Smooth muscle cell (in vitro differentiated cells): ENCODE measurements at regions not wholly inside any gene's neighbourhood (a gene's known extent, or its start where the extent isn't known, plus 50 kb on each side); places are given as distances from the start of the nearest gene placed in this dataset.

Experiments used
- DNase-seq: peaks from one replicate; lab custom pipeline; 2025; ENCODE audit not compliant: unreplicated experiment; lab: John Stamatoyannopoulos, UW
- H2AFZ ChIP-seq: fragments of 200-600 bp; sonication (generic); 2 replicates; pipeline ENCODE4 v1.6.0; 2016; ENCODE audit warnings: antibody characterized with exemption, low read depth, mild to moderate bottlenecking
- H3F3A ChIP-seq: fragments of 200-600 bp; sonication (generic); 2 replicates; pipeline ENCODE4 v1.6.0; 2017; ENCODE audit warnings: antibody characterized with exemption, low read depth
- H3K27ac ChIP-seq: fragments of 200-600 bp; sonication (generic); 2 replicates; pipeline ENCODE4 v1.5.1; 2016; ENCODE audit warnings: low read depth, mild to moderate bottlenecking
- H3K27me3 ChIP-seq: fragments of 200-600 bp; sonication (generic); 2 replicates; pipeline ENCODE4 v1.6.1; 2016; ENCODE audit warnings: low read depth, mild to moderate bottlenecking
- H3K36me3 ChIP-seq: fragments of 200-600 bp; sonication (generic); 2 replicates; pipeline ENCODE4 v1.5.1; 2016; ENCODE audit warnings: low read depth
- H3K4me1 ChIP-seq: fragments of 200-600 bp; sonication (generic); 2 replicates; pipeline ENCODE4 v1.5.1; 2016; ENCODE audit warnings: low read depth
- H3K4me2 ChIP-seq: fragments of 200-600 bp; sonication (generic); 2 replicates; pipeline ENCODE4 v1.6.0; 2016; ENCODE audit warnings: mild to moderate bottlenecking
- H3K4me3 ChIP-seq: fragments of 200-600 bp; sonication (generic); 2 replicates; pipeline ENCODE4 v1.5.1; 2016; ENCODE audit warnings: mild to moderate bottlenecking
- H3K79me2 ChIP-seq: fragments of 200-600 bp; sonication (generic); 2 replicates; pipeline ENCODE4 v1.6.0; 2016; ENCODE audit warnings: low read depth, mild to moderate bottlenecking
- H3K9ac ChIP-seq: fragments of 200-600 bp; sonication (generic); 2 replicates; pipeline ENCODE4 v1.6.0; 2016; ENCODE audit warnings: low read depth
- H3K9me3 ChIP-seq: fragments of 200-600 bp; sonication (generic); replicated peaks from 2 replicates; pipeline ENCODE4 v1.5.1; 2016; ENCODE audit warnings: low read depth
- H4K20me1 ChIP-seq: fragments of 200-600 bp; sonication (generic); 2 replicates; pipeline ENCODE4 v1.6.0; 2016; ENCODE audit warnings: low read depth
- CTCF ChIP-seq: fragments of 200-600 bp; sonication (generic); IDR thresholded peaks from 2 replicates; pipeline ENCODE4 v1.5.1; 2017; ENCODE audit warnings: borderline replicate concordance, mild to moderate bottlenecking, antibody characterized with exemption; ENCODE audit not compliant: insufficient read depth, poor library complexity, severe bottlenecking
- WGBS: methylation state at CpG from one replicate; pipeline ENCODE4 v1.1.7; 2016; ENCODE audit warnings: low lambda C conversion rate; 5-methylcytosine and 5-hydroxymethylcytosine counted together

GRCh38 chr4:11746734-11747133 lies 318.0 kb upstream of the HS3ST1 start:
- Histone ChIP-seq H4K20me1 (no peaks in the 10 kb centered on the region), H3K9ac (no peak overlapping the region), H3K79me2 (no peaks in the 10 kb centered on the region), H3K9me3 (no peaks in the 10 kb centered on the region), H3K36me3 (no peaks in the 10 kb centered on the region), H3K4me2 (no peak overlapping the region), H3K27ac (no peak overlapping the region), H3F3A (no peaks in the 10 kb centered on the region), H3K27me3 (no peaks in the 10 kb centered on the region), H2AFZ (no peak overlapping the region), H3K4me3 (no peak overlapping the region), H3K4me1 (no peaks in the 10 kb centered on the region)
- DNase-seq = no peak
- 91% methylated on average over 4 of the region's 4 CpGs for WGBS
- no peak for TF ChIP-seq CTCF

DNA sequence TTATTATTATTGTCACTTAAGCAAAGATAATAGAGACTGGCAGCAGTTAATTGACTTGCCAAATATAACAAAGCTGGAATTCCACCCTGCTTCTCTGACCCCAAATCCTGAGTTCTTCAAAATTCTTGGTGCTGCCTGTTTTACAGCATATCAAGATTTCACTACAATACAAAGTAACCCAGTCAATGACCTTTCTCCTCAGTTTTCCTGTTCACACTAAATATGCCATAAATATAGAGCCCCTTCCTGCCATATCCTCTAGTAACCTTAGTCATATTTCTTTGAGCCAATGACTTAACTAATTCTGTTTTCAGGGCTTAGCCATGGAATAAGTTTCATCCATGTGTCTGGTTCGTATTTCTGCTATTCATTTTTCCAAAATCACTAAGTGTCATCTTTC lies 315.3 kb upstream of the HS3ST1 start:
- Histone ChIP-seq H3K27me3 (no peaks in the 10 kb centered on the region), H3K79me2 (no peaks in the 10 kb centered on the region), H3K36me3 (no peaks in the 10 kb centered on the region), H3K9ac (no peak overlapping the region), H3K27ac (no peak overlapping the region), H3K4me1 (no peaks in the 10 kb centered on the region), H3K4me3 (no peak overlapping the region), H4K20me1 (no peaks in the 10 kb centered on the region), H2AFZ (no peak overlapping the region), H3K9me3 (no peaks in the 10 kb centered on the region), H3F3A (no peaks in the 10 kb centered on the region), H3K4me2 (no peak overlapping the region)
- 92% methylated on average over 1 of the region's 1 CpG for WGBS
- no peak for TF ChIP-seq CTCF
- DNase-seq = no peak

- Histone ChIP-seq H3K79me2 (no peaks in the 10 kb centered on the region), H3K27me3 (no peaks in the 10 kb centered on the region), H3K4me2 (no peak overlapping the region), H4K20me1 (no peaks in the 10 kb centered on the region), H3K4me1 (no peaks in the 10 kb centered on the region), H3K9ac (no peak overlapping the region), H3F3A (no peaks in the 10 kb centered on the region), H2AFZ (no peak overlapping the region), H3K4me3 (no peak overlapping the region), H3K9me3 (no peaks in the 10 kb centered on the region), H3K27ac (no peak overlapping the region), H3K36me3 (no peaks in the 10 kb centered on the region)
- 91% methylated on average over 1 of the region's 1 CpG for WGBS
- TF ChIP-seq CTCF = no peak
- DNase-seq = no peak
Observed at GRCh38 chr4:11743236-11743635, 314.5 kb upstream of the HS3ST1 start.

- no peaks in the 10 kb centered on the region for H3K36me3 ChIP-seq
- H3K9ac ChIP-seq = no peak overlapping the region
- DNase-seq = no peak
- H3K4me1 ChIP-seq = no peaks in the 10 kb centered on the region
- no peak overlapping the region for H3K4me2 ChIP-seq
- no peak overlapping the region for H2AFZ ChIP-seq
- no peaks in the 10 kb centered on the region for H3K79me2 ChIP-seq
- H3K27ac ChIP-seq = no peak overlapping the region
- no peak overlapping the region for H3K4me3 ChIP-seq
- H4K20me1 ChIP-seq = no peaks in the 10 kb centered on the region
- H3K9me3 ChIP-seq = no peaks in the 10 kb centered on the region
- WGBS = 23% methylated on average over 1 of the region's 1 CpG
- H3F3A ChIP-seq = no peaks in the 10 kb centered on the region
- TF ChIP-seq CTCF = no peak
- H3K27me3 ChIP-seq = no peaks in the 10 kb centered on the region
Observed at GRCh38 chr4:11741190-11741652, 312.5 kb upstream of the HS3ST1 start.
